ENCODE measurements at regions not wholly inside any gene's neighbourhood (a gene's known extent, or its start where the extent isn't known, plus 50 kb on each side); places are given as distances from the start of the nearest gene placed in this dataset.

DNA sequence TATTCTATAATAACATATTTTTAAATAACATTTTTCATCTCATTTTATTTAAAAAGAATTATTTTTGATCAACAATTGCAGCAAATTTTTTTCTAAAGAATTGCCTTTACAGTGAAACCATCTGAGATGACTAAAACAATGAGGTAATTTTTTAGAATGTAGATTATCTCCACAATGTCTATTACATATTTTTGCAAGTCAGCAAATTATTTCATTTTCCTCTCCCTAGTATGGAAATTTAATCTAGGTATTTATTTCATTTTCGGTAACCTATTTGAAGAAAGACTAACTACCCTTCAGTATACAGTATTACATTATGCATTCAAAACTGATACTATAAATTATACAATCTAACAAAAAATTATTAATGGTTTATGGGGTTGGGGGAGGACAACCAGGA is 213.2 kb upstream of the SP4 start:
- POLR2A ChIA-PET, result no interaction called here
- H4K20me1 ChIP-seq (ENCODE audit: insufficient read depth), result no peaks in the 10 kb centered on the region
- TF ChIP-seq CEBPB (IDR thresholded peaks at IDR 0.05; ENCODE audit: low read depth) (no peak), SP1 (IDR thresholded peaks at IDR 0.05; ENCODE audit: low read depth) (no peak), RAD21 (IDR thresholded peaks at IDR 0.05; ENCODE audit: low read depth) (no peak), SRF (IDR thresholded peaks at IDR 0.05; ENCODE audit: low read depth) (no peak), FOSL1 (IDR thresholded peaks at IDR 0.05; ENCODE audit: low read depth) (no peak), SIN3A (IDR thresholded peaks at IDR 0.05; ENCODE audit: low read depth) (no peak), CBX3 (IDR thresholded peaks at IDR 0.05; ENCODE audit: low read depth) (no peak), JUND (IDR thresholded peaks at IDR 0.05) (no peak)
- TF ChIP-seq, protein P1, sequence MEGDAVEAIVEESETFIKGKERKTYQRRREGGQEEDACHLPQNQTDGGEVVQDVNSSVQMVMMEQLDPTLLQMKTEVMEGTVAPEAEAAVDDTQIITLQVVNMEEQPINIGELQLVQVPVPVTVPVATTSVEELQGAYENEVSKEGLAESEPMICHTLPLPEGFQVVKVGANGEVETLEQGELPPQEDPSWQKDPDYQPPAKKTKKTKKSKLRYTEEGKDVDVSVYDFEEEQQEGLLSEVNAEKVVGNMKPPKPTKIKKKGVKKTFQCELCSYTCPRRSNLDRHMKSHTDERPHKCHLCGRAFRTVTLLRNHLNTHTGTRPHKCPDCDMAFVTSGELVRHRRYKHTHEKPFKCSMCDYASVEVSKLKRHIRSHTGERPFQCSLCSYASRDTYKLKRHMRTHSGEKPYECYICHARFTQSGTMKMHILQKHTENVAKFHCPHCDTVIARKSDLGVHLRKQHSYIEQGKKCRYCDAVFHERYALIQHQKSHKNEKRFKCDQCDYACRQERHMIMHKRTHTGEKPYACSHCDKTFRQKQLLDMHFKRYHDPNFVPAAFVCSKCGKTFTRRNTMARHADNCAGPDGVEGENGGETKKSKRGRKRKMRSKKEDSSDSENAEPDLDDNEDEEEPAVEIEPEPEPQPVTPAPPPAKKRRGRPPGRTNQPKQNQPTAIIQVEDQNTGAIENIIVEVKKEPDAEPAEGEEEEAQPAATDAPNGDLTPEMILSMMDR (IDR thresholded peaks at IDR 0.05 in 2 of 3, conservative IDR thresholded peaks at IDR 0.05 in 1 of 3; ENCODE audit: borderline replicate concordance in 1 of 3, insufficient read depth in 1 of 3, low read depth in 2 of 3, low read length in 2 of 3), result no peak
- TF ChIP-seq, protein P2, sequence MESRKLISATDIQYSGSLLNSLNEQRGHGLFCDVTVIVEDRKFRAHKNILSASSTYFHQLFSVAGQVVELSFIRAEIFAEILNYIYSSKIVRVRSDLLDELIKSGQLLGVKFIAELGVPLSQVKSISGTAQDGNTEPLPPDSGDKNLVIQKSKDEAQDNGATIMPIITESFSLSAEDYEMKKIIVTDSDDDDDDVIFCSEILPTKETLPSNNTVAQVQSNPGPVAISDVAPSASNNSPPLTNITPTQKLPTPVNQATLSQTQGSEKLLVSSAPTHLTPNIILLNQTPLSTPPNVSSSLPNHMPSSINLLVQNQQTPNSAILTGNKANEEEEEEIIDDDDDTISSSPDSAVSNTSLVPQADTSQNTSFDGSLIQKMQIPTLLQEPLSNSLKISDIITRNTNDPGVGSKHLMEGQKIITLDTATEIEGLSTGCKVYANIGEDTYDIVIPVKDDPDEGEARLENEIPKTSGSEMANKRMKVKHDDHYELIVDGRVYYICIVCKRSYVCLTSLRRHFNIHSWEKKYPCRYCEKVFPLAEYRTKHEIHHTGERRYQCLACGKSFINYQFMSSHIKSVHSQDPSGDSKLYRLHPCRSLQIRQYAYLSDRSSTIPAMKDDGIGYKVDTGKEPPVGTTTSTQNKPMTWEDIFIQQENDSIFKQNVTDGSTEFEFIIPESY (IDR thresholded peaks at IDR 0.05; ENCODE audit: extremely low read depth, insufficient replicate concordance, low read length), result no peak
- H3K9me2 ChIP-seq (ENCODE audit: insufficient read depth), result no peaks in the 10 kb centered on the region
- RAD21 ChIA-PET (ENCODE audit: low non-redundant PET in 1 of 2, low total read pairs in 2 of 2, uncharacterized antibody in 2 of 2, unreplicated experiment in 2 of 2), result no interaction called here
- ATAC-seq, result no peak
- no peak for DNase-seq (ENCODE audit: low read depth, low spot score)
- no TSS peak for BruUV-seq (replicated peaks)
- H3K27ac ChIP-seq (ENCODE audit: low read depth, low read length), result no peak overlapping the region
- no peaks in the 10 kb centered on the region for H3K4me1 ChIP-seq (ENCODE audit: control insufficient read depth in 1 of 2, insufficient read depth in 2 of 2, low read length in 2 of 2)
- H3K27me3 ChIP-seq (ENCODE audit: insufficient read depth, low read length), result no peaks in the 10 kb centered on the region
- H2AFZ ChIP-seq (ENCODE audit: low read depth, low read length, poor library complexity, severe bottlenecking), result no peak overlapping the region
- H3K79me2 ChIP-seq (ENCODE audit: insufficient read depth, low read length), result no peaks in the 10 kb centered on the region
- no peak overlapping the region for H3K4me2 ChIP-seq (ENCODE audit: low read length)
- intact Hi-C loops (cut with micrococcal nuclease), result no loop called here
- H3K9me3 ChIP-seq (ENCODE audit: control insufficient read depth in 1 of 2, insufficient read depth in 1 of 2, low read depth in 1 of 2, low read length in 2 of 2), result no peaks in the 10 kb centered on the region
- no peaks in the 10 kb centered on the region for H3K36me3 ChIP-seq (ENCODE audit: control insufficient read depth in 1 of 2, insufficient read depth in 2 of 2, low read length in 2 of 2)
- no peak overlapping the region for H3K9ac ChIP-seq (ENCODE audit: low read length)
- H3K4me3 ChIP-seq (replicated peaks in 1 of 2; ENCODE audit: low read depth in 1 of 2, low read length in 2 of 2), result no peak overlapping the region
- CTCF ChIA-PET, result no interaction called here

Data from HCT116 (cell line).